Loucy (cell line): ENCODE measurements at regions not wholly inside any gene's neighbourhood (a gene's known extent, or its start where the extent isn't known, plus 50 kb on each side); places are given as distances from the start of the nearest gene placed in this dataset.

ENCODE experiments used
- H2AFZ ChIP-seq: fragments of 200-600 bp; sonication (generic); 2 replicates; pipeline ENCODE4 v1.6.0; 2016; ENCODE audit warnings: antibody characterized with exemption, mild to moderate bottlenecking, low read length, moderate library complexity
- H3F3A ChIP-seq: fragments of 200-600 bp; 2 replicates; pipeline ENCODE4 v1.6.0; 2016; ENCODE audit warnings: antibody characterized with exemption, low read depth, mild to moderate bottlenecking
- H3K27me3 ChIP-seq: fragments of 200-600 bp; sonication (generic); 2 replicates; pipeline ENCODE4 v1.6.1; 2014; ENCODE audit warnings: low read length, mild to moderate bottlenecking; ENCODE audit not compliant: insufficient read depth, poor library complexity, severe bottlenecking
- H3K36me3 ChIP-seq: fragments of 200-600 bp; sonication (generic); 2 replicates; pipeline ENCODE4 v1.6.1; 2016; ENCODE audit warnings: low read length; ENCODE audit not compliant: insufficient read depth
- H3K4me1 ChIP-seq: fragments of 200-600 bp; sonication (generic); 2 replicates; pipeline ENCODE4 v1.5.1; 2014; ENCODE audit warnings: low read length, mild to moderate bottlenecking; ENCODE audit not compliant: insufficient read depth, poor library complexity, severe bottlenecking
- H3K4me2 ChIP-seq: fragments of 200-600 bp; sonication (generic); 2 replicates; pipeline ENCODE4 v1.6.0; 2014; ENCODE audit warnings: antibody characterized with exemption, low read length, low read depth, mild to moderate bottlenecking; ENCODE audit not compliant: poor library complexity, severe bottlenecking
- H3K4me3 ChIP-seq: fragments of 200-600 bp; sonication (generic); 2 replicates; pipeline ENCODE4 v1.5.1; 2014; ENCODE audit warnings: low read length, mild to moderate bottlenecking, mixed read lengths; ENCODE audit not compliant: poor library complexity, severe bottlenecking
- H3K79me2 ChIP-seq: fragments of 200-600 bp; sonication (generic); 2 replicates; pipeline ENCODE4 v1.6.1; 2014; ENCODE audit warnings: low read length; ENCODE audit not compliant: insufficient read depth
- H3K9ac ChIP-seq: fragments of 200-600 bp; sonication (generic); 2 replicates; pipeline ENCODE4 v1.6.0; 2014; ENCODE audit warnings: mild to moderate bottlenecking, low read depth, low read length, moderate library complexity; ENCODE audit not compliant: poor library complexity, severe bottlenecking
- H3K9me2 ChIP-seq: fragments of 200-600 bp; sonication (generic); replicated peaks from 2 replicates; pipeline ENCODE4 v1.6.1; 2016; ENCODE audit warnings: low read depth, low read length, mixed read lengths
- H3K9me3 ChIP-seq: fragments of 200-600 bp; sonication (generic); 2 replicates; pipeline ENCODE4 v1.6.1; 2014; ENCODE audit warnings: mild to moderate bottlenecking, antibody characterized with exemption, low read length, low read depth; ENCODE audit not compliant: insufficient read depth
- H4K20me1 ChIP-seq: fragments of 200-600 bp; sonication (generic); 2 replicates; pipeline ENCODE4 v1.6.0; 2014; ENCODE audit warnings: antibody characterized with exemption, low read length, mild to moderate bottlenecking; ENCODE audit not compliant: insufficient read depth, poor library complexity, severe bottlenecking
- CTCF ChIP-seq: fragments of 200-600 bp; sonication (generic); conservative IDR thresholded peaks from 2 replicates; pipeline ENCODE4 v1.5.1; 2014; ENCODE audit warnings: mild to moderate bottlenecking, antibody characterized with exemption, low read length
- EZH2phosphoT487 ChIP-seq: fragments of 200-600 bp; IDR thresholded peaks from 2 replicates; pipeline ENCODE4 v1.6.1; 2018; ENCODE audit warnings: antibody characterized with exemption, mild to moderate bottlenecking, moderate library complexity, borderline replicate concordance

DNA sequence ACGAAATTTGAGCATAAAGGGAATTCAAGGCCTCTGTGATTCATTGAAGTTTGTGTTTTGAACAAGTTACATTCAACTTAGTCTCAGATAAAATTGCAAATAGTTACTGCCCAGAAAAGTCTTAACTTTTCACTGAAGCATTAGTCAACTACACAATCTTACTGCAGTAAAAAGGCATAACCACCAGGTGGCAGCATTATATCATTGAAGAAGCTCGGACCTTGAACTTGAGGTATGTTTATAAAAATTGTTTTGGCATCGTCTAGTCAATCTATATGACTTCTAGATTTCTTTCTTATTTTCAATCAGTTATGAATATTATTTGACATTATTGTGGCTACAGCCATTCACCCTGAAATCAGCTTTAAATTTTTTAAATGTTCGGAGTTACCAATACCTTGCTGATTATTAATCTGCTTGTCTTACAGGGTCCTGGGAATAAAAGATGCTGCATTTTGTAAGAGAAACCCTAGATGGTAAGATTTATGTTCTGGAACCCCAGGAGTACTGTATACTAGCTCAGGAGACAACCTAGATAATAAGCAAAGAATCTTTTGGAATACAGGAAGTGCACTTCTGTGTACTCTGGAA lies 83.9 kb upstream of the GRAMD2B start:
- Histone ChIP-seq H3K9me2 (no peaks in the 10 kb centered on the region), H3K9me3 (no peaks in the 10 kb centered on the region), H3F3A (no peaks in the 10 kb centered on the region), H3K4me2 (no peak overlapping the region), H4K20me1 (no peaks in the 10 kb centered on the region), H3K4me1 (no peaks in the 10 kb centered on the region), H2AFZ (0 out of 2 replicates have a peak overlapping the region, but pooled peaks have one; percentile 49), H3K79me2 (no peaks in the 10 kb centered on the region), H3K36me3 (no peaks in the 10 kb centered on the region), H3K9ac (no peak overlapping the region), H3K4me3 (no peak overlapping the region), H3K27me3 (no peaks in the 10 kb centered on the region)
- no peak for TF ChIP-seq EZH2phosphoT487
- TF ChIP-seq CTCF = peak; percentile 73

GRCh38 chr5:126341906-126342630 lies 81.1 kb upstream of the GRAMD2B start:
- TF ChIP-seq CTCF (no peak), EZH2phosphoT487 (no peak)
- Histone ChIP-seq H3K9me3 (no peaks in the 10 kb centered on the region), H3K4me1 (no peaks in the 10 kb centered on the region), H3K79me2 (no peaks in the 10 kb centered on the region), H3K4me3 (no peak overlapping the region), H3F3A (no peaks in the 10 kb centered on the region), H3K9me2 (no peaks in the 10 kb centered on the region), H3K36me3 (no peaks in the 10 kb centered on the region), H4K20me1 (no peaks in the 10 kb centered on the region), H3K4me2 (no peak overlapping the region), H2AFZ (no peak overlapping the region), H3K9ac (no peak overlapping the region), H3K27me3 (no peaks in the 10 kb centered on the region)

- Histone ChIP-seq H2AFZ (no peak overlapping the region), H3K4me2 (no peak overlapping the region)
- TF ChIP-seq CTCF = no peak
- TF ChIP-seq EZH2phosphoT487 = no peak
Measured at GRCh38 chr5:126348855-126349635, 74.2 kb upstream of the GRAMD2B start.

More at GRCh38 chr5:126348855-126349635, 74.2 kb upstream of the GRAMD2B start:
- no peaks in the 10 kb centered on the region for H3F3A ChIP-seq
- H3K4me3 ChIP-seq = no peak overlapping the region
- no peaks in the 10 kb centered on the region for H3K4me1 ChIP-seq
- no peaks in the 10 kb centered on the region for H3K9me3 ChIP-seq
- H3K27me3 ChIP-seq = no peaks in the 10 kb centered on the region
- H3K79me2 ChIP-seq = no peaks in the 10 kb centered on the region
- H4K20me1 ChIP-seq = no peaks in the 10 kb centered on the region
- no peak overlapping the region for H3K9ac ChIP-seq
- no peaks in the 10 kb centered on the region for H3K36me3 ChIP-seq
- no peaks in the 10 kb centered on the region for H3K9me2 ChIP-seq
